HepG2 (cell line): ENCODE measurements at regions not wholly inside any gene's neighbourhood (a gene's known extent, or its start where the extent isn't known, plus 50 kb on each side); places are given as distances from the start of the nearest gene placed in this dataset.
"Not testable (repeated sequence)": the region's sequence is repeated elsewhere in the genome, so short reads cannot be mapped to it uniquely, and the experiment has no call there.

Experiments
- ATAC-seq: fragments of 200-7000 bp; cut with Tn5 transposase; 3 replicates; pipeline ENCODE4 v1.9.1; 2020; ENCODE audit warnings: mild to moderate bottlenecking, moderate library complexity
- BruUV-seq: library from RNA; stranded (reverse); fragments of 400-500 nt; replicated peaks from 2 replicates; lab custom pipeline; 2021; lab: Mats Ljungman, UMichigan
- CTCF ChIA-PET: fragments of 300-600 bp; formaldehyde crosslinking; extraction: SDS; loops from one replicate; lab custom pipeline; 2021; ENCODE audit warnings: low total read pairs, inconsistent platforms, low intra/inter-chr PET ratio; lab: Yijun Ruan, JAX
- POLR2A ChIA-PET: fragments of 350-600 bp; sonication (Branson Sonifier 250); formaldehyde crosslinking; loops from one replicate; lab custom pipeline; 2020; ENCODE audit warnings: antibody characterized with exemption, inconsistent platforms; lab: Yijun Ruan, JAX
- DNase-seq: peaks from one replicate; pipeline ENCODE4 v3.0.0-alpha.2; 2015; ENCODE audit warnings: low spot score
- FAIRE-seq: peaks from 3 replicates; lab custom pipeline; 2011; peaks lifted over from hg19 to GRCh38; lab: Jason Lieb, UNC
- H2AFZ ChIP-seq: one replicate; pipeline ENCODE4 v1.6.1; 2011; ENCODE audit warnings: low read length, inconsistent platforms
- H3K27ac ChIP-seq: fragments of 300-600 bp; 3 replicates; pipeline ENCODE4 v1.8.0; 2011; ENCODE audit warnings: mixed run types, mild to moderate bottlenecking, mixed read lengths, low read length, inconsistent platforms; ENCODE audit not compliant: insufficient read depth; ENCODE audit errors: extremely low read length
- H3K27me3 ChIP-seq, 2 experiments: fragments of 200-600 bp in 1 of 2; 2 replicates in 1 of 2; 3 replicates in 1 of 2; pipeline versions ENCODE4 v1.6.0 to v1.8.0; 2011; ENCODE audit warnings: low read length in 2 of 2, mild to moderate bottlenecking in 2 of 2, moderate library complexity in 2 of 2, inconsistent platforms in 1 of 2; ENCODE audit not compliant: insufficient read depth in 2 of 2, control insufficient read depth in 1 of 2
- H3K36me3 ChIP-seq, 2 experiments: fragments of 200-600 bp in 1 of 2; replicated peaks in 1 of 2; 2 replicates in 1 of 2; 3 replicates in 1 of 2; pipeline versions ENCODE4 v1.5.1 to v1.8.0; 2011; ENCODE audit warnings: low read length in 2 of 2, inconsistent platforms in 1 of 2; ENCODE audit not compliant: insufficient read depth in 2 of 2, control insufficient read depth in 1 of 2
- H3K4me1 ChIP-seq: 2 replicates; pipeline ENCODE4 v1.5.1; 2012; ENCODE audit warnings: low read length, inconsistent platforms; ENCODE audit not compliant: insufficient read depth
- H3K4me2 ChIP-seq: 2 replicates; pipeline ENCODE4 v1.6.0; 2011; ENCODE audit warnings: low read depth, low read length, inconsistent platforms
- H3K4me3 ChIP-seq, 3 experiments: fragments of 200-600 bp in 1 of 3; sonication (generic), shearing (Covaris generic) in 1 of 3; replicated peaks in 1 of 3; 2 replicates each; pipeline ENCODE4 v1.5.1; 2011 to 2016; ENCODE audit warnings: low read length in 3 of 3, inconsistent platforms in 2 of 3, low read depth in 2 of 3, mild to moderate bottlenecking in 2 of 3, control low read depth in 1 of 3, mixed read lengths in 1 of 3; ENCODE audit not compliant: insufficient read depth in 1 of 3
- H3K79me2 ChIP-seq: one replicate; pipeline ENCODE4 v1.6.1; 2011; ENCODE audit warnings: low read length, inconsistent platforms; ENCODE audit not compliant: insufficient read depth
- H3K9ac ChIP-seq: 2 replicates; pipeline ENCODE4 v1.6.0; 2011; ENCODE audit warnings: mild to moderate bottlenecking, low read depth, low read length, inconsistent platforms; ENCODE audit not compliant: insufficient read depth
- H3K9me3 ChIP-seq: 2 replicates; pipeline ENCODE4 v1.5.1; 2012; ENCODE audit warnings: mild to moderate bottlenecking, low read length
- H4K20me1 ChIP-seq: 2 replicates; pipeline ENCODE4 v1.6.0; 2011; ENCODE audit warnings: inconsistent platforms, mild to moderate bottlenecking, low read length, moderate library complexity; ENCODE audit not compliant: insufficient read depth
- ARNT2 ChIP-seq: sonication (generic); formaldehyde crosslinking; IDR thresholded peaks from 2 replicates; pipeline ENCODE4 v1.8.0; 2022; ENCODE audit warnings: mild to moderate bottlenecking, low read depth, missing genetic modification reagents, moderate library complexity
- NCOA1 ChIP-seq: sonication (generic); formaldehyde crosslinking; IDR thresholded peaks from 2 replicates; pipeline ENCODE4 v1.9.0; 2021; ENCODE audit warnings: missing genetic modification reagents
- NCOR1 ChIP-seq: fragments of 200-600 bp; sonication (generic); IDR thresholded peaks from 2 replicates; pipeline ENCODE4 v1.7.0; 2017; ENCODE audit warnings: antibody characterized with exemption, low read length, borderline replicate concordance
- PRPF4 ChIP-seq: fragments of 200-400 bp; formaldehyde crosslinking; IDR thresholded peaks from 2 replicates; pipeline ENCODE4 v1.6.1; 2016; ENCODE audit warnings: low read length, low read depth; ENCODE audit not compliant: poor library complexity, severe bottlenecking
- STAG1 ChIP-seq: sonication (generic); formaldehyde crosslinking; IDR thresholded peaks from 2 replicates; pipeline ENCODE4 v1.4.0; 2020; ENCODE audit warnings: missing genetic modification reagents
- TMF1 ChIP-seq: sonication (generic); formaldehyde crosslinking; IDR thresholded peaks from 2 replicates; pipeline ENCODE4 v1.8.1; 2022; ENCODE audit warnings: low read depth, missing genetic modification reagents
- XRCC5 ChIP-seq: fragments of 200-400 bp; formaldehyde crosslinking; optimal IDR thresholded peaks from 2 replicates; pipeline ENCODE3; 2017; ENCODE audit warnings: mild to moderate bottlenecking, low read length
- ZBTB38 ChIP-seq: sonication (generic); formaldehyde crosslinking; IDR thresholded peaks from 2 replicates; pipeline ENCODE4 v1.5.1; 2020; ENCODE audit warnings: mild to moderate bottlenecking, missing genetic modification reagents
- ZNF326 ChIP-seq: sonication (generic); formaldehyde crosslinking; IDR thresholded peaks from 2 replicates; pipeline ENCODE4 v1.4.0; 2020; ENCODE audit warnings: missing genetic modification reagents, borderline replicate concordance
- WGBS: methylation state at CpG from one replicate; pipeline ENCODE4 v1.1.6; 2017; ENCODE audit warnings: low lambda C conversion rate; 5-methylcytosine and 5-hydroxymethylcytosine counted together
- in situ Hi-C: cut with HindIII; loops from 2 replicates; pipeline ENCODE4 v1.10.0; 2017; ENCODE audit warnings: low pct_unique_long_range_greater_than_20kb; ENCODE audit not compliant: extremely low pct_ligation_motif_present
- intact Hi-C: fragments of 100-400 bp; cut with micrococcal nuclease; formaldehyde crosslinking; loops from one replicate; pipeline ENCODE4 v1.10.0; 2022; ENCODE audit not compliant: unreplicated experiment
- TF ChIP-seq, protein P1 (sequence below): sonication (generic); formaldehyde crosslinking; IDR thresholded peaks from 2 replicates; pipeline ENCODE4 v1.8.1; 2023; ENCODE audit warnings: mild to moderate bottlenecking, missing genetic modification reagents

DNA sequence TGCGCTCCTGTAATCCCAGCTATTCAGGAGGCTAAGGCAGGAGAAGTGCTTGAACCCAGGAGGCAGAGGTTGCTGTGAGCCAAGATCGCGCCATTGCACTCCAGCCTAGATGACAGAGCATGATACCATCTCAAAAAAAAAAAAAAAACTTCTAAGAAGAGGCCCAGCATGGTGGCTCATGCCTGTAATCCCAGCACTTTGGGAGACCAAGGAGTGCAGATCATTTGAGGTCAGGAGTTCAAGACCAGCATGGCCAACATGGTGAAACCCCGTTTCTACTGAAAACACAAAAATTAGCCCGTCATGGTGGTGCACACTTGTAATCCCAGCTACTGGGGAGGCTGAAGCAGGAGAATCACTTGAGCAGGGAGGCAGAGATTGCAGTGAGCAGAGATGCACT is 51.5 kb upstream of the LANCL2 start:
- CTCF ChIA-PET, DNase-seq, in situ Hi-C loops, ATAC-seq, POLR2A ChIA-PET, H3K4me2 ChIP-seq, H4K20me1 ChIP-seq, FAIRE-seq, H3K9me3 ChIP-seq, BruUV-seq, H3K27ac ChIP-seq, H3K4me1 ChIP-seq, intact Hi-C loops, H3K4me3 ChIP-seq, H3K36me3 ChIP-seq, H3K79me2 ChIP-seq, H3K9ac ChIP-seq, H2AFZ ChIP-seq: not testable (repeated sequence)
- WGBS: 17% methylated on average over 5 of the region's 5 CpGs
- peaks cover 0 to 29% of the 10 kb centered on the region in 2 experiments; a peak in 2 of 5 replicates for H3K27me3 ChIP-seq

DNA sequence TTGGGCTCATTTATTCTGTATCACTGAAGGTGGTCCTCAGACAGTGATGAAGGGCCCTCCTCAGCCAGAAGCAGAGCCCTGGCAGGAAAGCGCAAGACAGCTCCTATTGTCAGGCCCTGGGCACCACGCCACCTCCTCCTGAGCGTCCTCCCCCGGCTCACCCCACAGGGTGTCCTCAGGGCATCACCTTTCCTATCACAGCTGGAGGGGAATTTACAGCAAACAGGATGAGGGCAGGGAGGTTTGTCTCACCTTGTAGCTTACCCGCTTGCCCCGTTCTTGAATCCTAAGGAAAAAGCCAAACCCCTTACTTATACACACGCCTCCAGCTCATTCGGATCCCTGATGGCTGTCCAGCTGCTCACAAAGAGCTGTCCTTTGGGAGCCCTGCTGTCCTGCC is 50.2 kb upstream of the LANCL2 start:
- in situ Hi-C loops: no loop called here
- H3K27me3 ChIP-seq: peaks cover 0 to 26% of the 10 kb centered on the region in 2 experiments; a peak in 2 of 5 replicates
- no peak overlapping the region for H3K4me2 ChIP-seq
- no TSS peak for BruUV-seq
- H3K27ac ChIP-seq: no peak overlapping the region
- DNase-seq (no peak), FAIRE-seq (no peak), ATAC-seq (no peak)
- ChIA-PET POLR2A (no interaction called here), CTCF (no interaction called here)
- intact Hi-C loops: no loop called here
- no peaks in the 10 kb centered on the region for H3K4me1 ChIP-seq
- no peak overlapping the region for H2AFZ ChIP-seq
- H3K9ac ChIP-seq: no peak overlapping the region
- H3K9me3 ChIP-seq: no peaks in the 10 kb centered on the region
- H3K4me3 ChIP-seq: no peak overlapping the region
- no peaks in the 10 kb centered on the region for H3K79me2 ChIP-seq
- no peaks in the 10 kb centered on the region for H4K20me1 ChIP-seq
- TF ChIP-seq STAG1 (CRISPR knock-in tag) (no peak), ARNT2 (no peak), ZBTB38 (CRISPR knock-in tag) (no peak), NCOA1 (no peak), ZNF326 (no peak), XRCC5 (no peak), TMF1 (CRISPR knock-in tag) (no peak), PRPF4 (no peak), NCOR1 (no peak)
- TF ChIP-seq, protein P1, sequence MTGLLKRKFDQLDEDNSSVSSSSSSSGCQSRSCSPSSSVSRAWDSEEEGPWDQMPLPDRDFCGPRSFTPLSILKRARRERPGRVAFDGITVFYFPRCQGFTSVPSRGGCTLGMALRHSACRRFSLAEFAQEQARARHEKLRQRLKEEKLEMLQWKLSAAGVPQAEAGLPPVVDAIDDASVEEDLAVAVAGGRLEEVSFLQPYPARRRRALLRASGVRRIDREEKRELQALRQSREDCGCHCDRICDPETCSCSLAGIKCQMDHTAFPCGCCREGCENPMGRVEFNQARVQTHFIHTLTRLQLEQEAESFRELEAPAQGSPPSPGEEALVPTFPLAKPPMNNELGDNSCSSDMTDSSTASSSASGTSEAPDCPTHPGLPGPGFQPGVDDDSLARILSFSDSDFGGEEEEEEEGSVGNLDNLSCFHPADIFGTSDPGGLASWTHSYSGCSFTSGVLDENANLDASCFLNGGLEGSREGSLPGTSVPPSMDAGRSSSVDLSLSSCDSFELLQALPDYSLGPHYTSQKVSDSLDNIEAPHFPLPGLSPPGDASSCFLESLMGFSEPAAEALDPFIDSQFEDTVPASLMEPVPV (CRISPR knock-in tag): no peak
- H3K36me3 ChIP-seq: no peaks in the 10 kb centered on the region
- 32% methylated on average over 5 of the region's 8 CpGs for WGBS
